ENCODE measurements at regions not wholly inside any gene's neighbourhood (a gene's known extent, or its start where the extent isn't known, plus 50 kb on each side); places are given as distances from the start of the nearest gene placed in this dataset.

DNA sequence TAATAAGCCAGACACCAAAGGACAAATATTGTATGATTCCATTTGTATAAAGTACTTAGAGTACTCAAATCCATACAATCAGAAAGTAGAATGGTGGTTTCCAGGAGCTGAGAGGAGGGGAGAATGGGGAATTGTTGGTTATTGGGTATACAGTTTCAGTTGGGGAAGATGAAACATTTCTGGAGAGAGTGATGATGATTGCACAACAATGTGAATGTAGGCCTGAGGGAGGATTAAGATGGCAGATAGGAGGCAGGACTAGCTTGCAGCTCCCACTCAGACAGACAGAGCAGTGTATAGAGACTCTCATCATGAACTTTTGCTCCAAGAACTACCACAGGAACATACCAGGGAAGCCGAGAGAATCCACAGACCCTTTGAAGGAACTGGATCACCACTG lies 75.7 kb upstream of the PAK3 start:
- ChIA-PET CTCF (ENCODE audit: unreplicated experiment) (no interaction called here), POLR2A (no interaction called here)
- Histone ChIP-seq H3K9me2 (ENCODE audit: insufficient read depth, low read length) (no peaks in the 10 kb centered on the region), H3K4me3 (ENCODE audit: low read depth, low read length, poor library complexity, severe bottlenecking) (no peak overlapping the region), H3K27ac (ENCODE audit: low read depth, low read length, poor library complexity, severe bottlenecking) (no peak overlapping the region), H3K79me2 (ENCODE audit: insufficient read depth, low read depth, low read length) (no peaks in the 10 kb centered on the region), H2AFZ (ENCODE audit: low read length) (no peak overlapping the region), H4K20me1 (ENCODE audit: insufficient read depth, low read length) (no peaks in the 10 kb centered on the region), H3K4me2 (ENCODE audit: low read length) (no peak overlapping the region), H3K4me1 (ENCODE audit: insufficient read depth, low read length, poor library complexity, severe bottlenecking) (no peaks in the 10 kb centered on the region), H3K9me3 (ENCODE audit: low read length) (no peaks in the 10 kb centered on the region), H3K36me3 (ENCODE audit: insufficient read depth, low read length) (no peaks in the 10 kb centered on the region)
- no peak for DNase-seq (ENCODE audit: low spot score)
- intact Hi-C loops (cut with micrococcal nuclease; ENCODE audit: unreplicated experiment): no loop called here
- TF ChIP-seq, protein P1, sequence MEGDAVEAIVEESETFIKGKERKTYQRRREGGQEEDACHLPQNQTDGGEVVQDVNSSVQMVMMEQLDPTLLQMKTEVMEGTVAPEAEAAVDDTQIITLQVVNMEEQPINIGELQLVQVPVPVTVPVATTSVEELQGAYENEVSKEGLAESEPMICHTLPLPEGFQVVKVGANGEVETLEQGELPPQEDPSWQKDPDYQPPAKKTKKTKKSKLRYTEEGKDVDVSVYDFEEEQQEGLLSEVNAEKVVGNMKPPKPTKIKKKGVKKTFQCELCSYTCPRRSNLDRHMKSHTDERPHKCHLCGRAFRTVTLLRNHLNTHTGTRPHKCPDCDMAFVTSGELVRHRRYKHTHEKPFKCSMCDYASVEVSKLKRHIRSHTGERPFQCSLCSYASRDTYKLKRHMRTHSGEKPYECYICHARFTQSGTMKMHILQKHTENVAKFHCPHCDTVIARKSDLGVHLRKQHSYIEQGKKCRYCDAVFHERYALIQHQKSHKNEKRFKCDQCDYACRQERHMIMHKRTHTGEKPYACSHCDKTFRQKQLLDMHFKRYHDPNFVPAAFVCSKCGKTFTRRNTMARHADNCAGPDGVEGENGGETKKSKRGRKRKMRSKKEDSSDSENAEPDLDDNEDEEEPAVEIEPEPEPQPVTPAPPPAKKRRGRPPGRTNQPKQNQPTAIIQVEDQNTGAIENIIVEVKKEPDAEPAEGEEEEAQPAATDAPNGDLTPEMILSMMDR (conservative IDR thresholded peaks at IDR 0.05; ENCODE audit: low read length): no peak
- no peak for TF ChIP-seq EZH2phosphoT487 (IDR thresholded peaks at IDR 0.05; ENCODE audit: borderline replicate concordance, low read depth, low read length)
- no TSS peak for BruUV-seq (replicated peaks)

DNA sequence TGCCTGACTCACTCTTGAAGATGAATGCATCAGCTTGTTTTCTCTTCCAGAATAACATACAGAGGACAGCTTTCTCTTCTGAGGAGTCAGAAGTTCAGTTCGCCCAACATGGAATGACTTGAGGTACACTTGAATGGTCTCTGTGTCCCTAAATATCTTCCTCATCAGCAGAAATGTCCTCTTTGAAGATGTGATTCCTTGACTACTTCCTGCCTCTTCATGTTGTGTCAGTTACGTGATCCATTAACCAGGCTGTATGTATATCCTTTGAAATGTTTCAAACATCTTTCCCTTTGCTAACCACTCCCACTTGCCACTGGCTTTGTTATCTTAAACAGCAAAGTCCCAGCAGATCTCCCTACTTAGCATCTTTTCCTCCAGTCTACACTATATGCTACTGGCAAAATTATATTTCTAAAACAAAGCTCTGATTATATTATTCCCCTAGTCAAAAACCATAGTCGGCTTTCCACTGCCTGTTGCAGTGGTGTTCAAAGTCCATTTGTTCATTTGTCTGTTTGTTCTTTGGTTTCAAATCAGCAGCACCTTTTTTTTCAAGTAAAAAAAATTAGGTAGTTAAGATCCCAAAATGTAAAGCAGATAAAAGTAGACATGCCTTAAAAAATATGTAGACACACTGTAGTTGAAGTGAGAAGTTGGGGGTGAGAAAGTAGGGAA lies 82.1 kb upstream of the PAK3 start:
- no peak for DNase-seq (ENCODE audit: low spot score)
- intact Hi-C loops (cut with micrococcal nuclease; ENCODE audit: unreplicated experiment): no loop called here
- Histone ChIP-seq H3K27ac (ENCODE audit: low read depth, low read length, poor library complexity, severe bottlenecking) (no peak overlapping the region), H3K79me2 (ENCODE audit: insufficient read depth, low read depth, low read length) (no peaks in the 10 kb centered on the region), H3K4me3 (ENCODE audit: low read depth, low read length, poor library complexity, severe bottlenecking) (no peak overlapping the region), H3K4me1 (ENCODE audit: insufficient read depth, low read length, poor library complexity, severe bottlenecking) (no peaks in the 10 kb centered on the region), H3K36me3 (ENCODE audit: insufficient read depth, low read length) (no peaks in the 10 kb centered on the region), H3K9me3 (ENCODE audit: low read length) (no peaks in the 10 kb centered on the region), H3K4me2 (ENCODE audit: low read length) (no peak overlapping the region), H4K20me1 (ENCODE audit: insufficient read depth, low read length) (no peaks in the 10 kb centered on the region), H3K9me2 (ENCODE audit: insufficient read depth, low read length) (no peaks in the 10 kb centered on the region), H2AFZ (ENCODE audit: low read length) (no peak overlapping the region)
- CTCF ChIA-PET (ENCODE audit: unreplicated experiment): no interaction called here
- TF ChIP-seq, protein P1 (conservative IDR thresholded peaks at IDR 0.05; ENCODE audit: low read length): no peak
- TF ChIP-seq EZH2phosphoT487 (IDR thresholded peaks at IDR 0.05; ENCODE audit: borderline replicate concordance, low read depth, low read length): no peak
- BruUV-seq (replicated peaks): no TSS peak
- POLR2A ChIA-PET: no interaction called here

DNA sequence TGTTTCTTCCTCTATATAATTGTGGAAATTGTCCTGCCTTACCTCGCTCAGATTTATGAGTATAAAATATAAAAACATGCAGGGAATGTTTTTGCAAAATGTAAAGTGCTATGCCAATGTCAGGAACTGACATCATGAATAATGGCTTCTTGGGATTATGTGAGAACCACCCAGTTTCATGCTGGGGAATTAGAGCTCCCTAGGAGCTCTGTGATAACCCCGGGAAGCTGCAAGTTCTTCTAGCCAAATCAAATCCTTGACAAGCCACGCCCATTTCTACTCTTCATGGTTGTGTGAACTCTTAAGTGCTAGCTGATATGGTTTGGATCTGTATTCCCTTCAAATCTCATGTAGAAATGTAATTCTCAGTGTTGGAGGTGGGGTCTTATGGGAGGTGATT lies 85.9 kb upstream of the PAK3 start:
- no peak overlapping the region for H3K27ac ChIP-seq (ENCODE audit: low read depth, low read length, poor library complexity, severe bottlenecking)
- no peaks in the 10 kb centered on the region for H3K4me1 ChIP-seq (ENCODE audit: insufficient read depth, low read length, poor library complexity, severe bottlenecking)
- intact Hi-C loops (cut with micrococcal nuclease; ENCODE audit: unreplicated experiment): no loop called here
- CTCF ChIA-PET (ENCODE audit: unreplicated experiment): no interaction called here
- no peak for DNase-seq (ENCODE audit: low spot score)
- no peaks in the 10 kb centered on the region for H3K9me2 ChIP-seq (ENCODE audit: insufficient read depth, low read length)
- no peaks in the 10 kb centered on the region for H4K20me1 ChIP-seq (ENCODE audit: insufficient read depth, low read length)
- H3K9me3 ChIP-seq (ENCODE audit: low read length): no peaks in the 10 kb centered on the region
- no peaks in the 10 kb centered on the region for H3K36me3 ChIP-seq (ENCODE audit: insufficient read depth, low read length)
- no peaks in the 10 kb centered on the region for H3K79me2 ChIP-seq (ENCODE audit: insufficient read depth, low read depth, low read length)
- BruUV-seq (replicated peaks): no TSS peak
- TF ChIP-seq, protein P1 (conservative IDR thresholded peaks at IDR 0.05; ENCODE audit: low read length): no peak
- TF ChIP-seq EZH2phosphoT487 (IDR thresholded peaks at IDR 0.05; ENCODE audit: borderline replicate concordance, low read depth, low read length): no peak
- no peak overlapping the region for H3K4me2 ChIP-seq (ENCODE audit: low read length)
- no peak overlapping the region for H3K4me3 ChIP-seq (ENCODE audit: low read depth, low read length, poor library complexity, severe bottlenecking)
- POLR2A ChIA-PET: no interaction called here
- H2AFZ ChIP-seq (ENCODE audit: low read length): no peak overlapping the region
